Fibroblast of lung (primary cell): ENCODE measurements at regions not wholly inside any gene's neighbourhood (a gene's known extent, or its start where the extent isn't known, plus 50 kb on each side); places are given as distances from the start of the nearest gene placed in this dataset.

Source experiments
- DNase-seq, 2 donors: peaks; one replicate each; pipeline versions ENCODE4 v3.0.0 to v3.0.0-alpha.2; 2010; ENCODE audit warnings: low read depth in 2 of 2
- H2AFZ ChIP-seq: 2 replicates; pipeline ENCODE4 v1.5.1; 2012; ENCODE audit warnings: low read length, control low read depth, inconsistent platforms
- H3K27ac ChIP-seq: 2 replicates; pipeline ENCODE4 v1.5.1; 2011; ENCODE audit warnings: low read length, control low read depth; ENCODE audit not compliant: insufficient read depth
- H3K27me3 ChIP-seq: 2 replicates; pipeline ENCODE4 v1.5.1; 2011; ENCODE audit warnings: mild to moderate bottlenecking, low read length; ENCODE audit not compliant: control insufficient read depth, insufficient read depth
- H3K36me3 ChIP-seq: 2 replicates; pipeline ENCODE4 v1.5.1; 2011; ENCODE audit warnings: low read length; ENCODE audit not compliant: control insufficient read depth, insufficient read depth
- H3K4me1 ChIP-seq: 2 replicates; pipeline ENCODE4 v1.5.1; 2011; ENCODE audit warnings: low read length; ENCODE audit not compliant: control insufficient read depth, insufficient read depth; ENCODE audit errors: extremely low read depth
- H3K4me2 ChIP-seq: 2 replicates; pipeline ENCODE4 v1.5.1; 2011; ENCODE audit warnings: low read length, control low read depth; ENCODE audit not compliant: insufficient read depth; ENCODE audit errors: extremely low read depth
- H3K4me3 ChIP-seq, 4 experiments: fragments of 200-600 bp in 1 of 4; sonication (generic) in 1 of 4; replicated peaks in 1 of 4; 2 replicates each; pipeline ENCODE4 v1.5.1; 2011 to 2016; ENCODE audit warnings: low read length in 4 of 4, low read depth in 3 of 4, mild to moderate bottlenecking in 3 of 4, control low read depth in 2 of 4, inconsistent platforms in 1 of 4, mixed read lengths in 1 of 4; ENCODE audit not compliant: insufficient read depth in 1 of 4; ENCODE audit errors: control extremely low read depth in 1 of 4
- H3K79me2 ChIP-seq: 2 replicates; pipeline ENCODE4 v1.5.1; 2012; ENCODE audit warnings: mild to moderate bottlenecking, low read length, inconsistent platforms; ENCODE audit not compliant: control insufficient read depth, insufficient read depth
- H3K9ac ChIP-seq: 2 replicates; pipeline ENCODE4 v1.5.1; 2011; ENCODE audit warnings: mild to moderate bottlenecking, low read length, control low read depth; ENCODE audit not compliant: insufficient read depth
- H3K9me3 ChIP-seq: 2 replicates; pipeline ENCODE4 v1.5.1; 2012; ENCODE audit warnings: low read depth, low read length; ENCODE audit not compliant: control insufficient read depth, insufficient read depth
- H4K20me1 ChIP-seq: 2 replicates; pipeline ENCODE4 v1.5.1; 2011; ENCODE audit warnings: low read length; ENCODE audit not compliant: control insufficient read depth, insufficient read depth; ENCODE audit errors: extremely low read depth
- EZH2 ChIP-seq: IDR thresholded peaks from 2 replicates; pipeline ENCODE4 v1.5.1; 2012; ENCODE audit warnings: low read length, control low read depth, mild to moderate bottlenecking; ENCODE audit errors: missing control alignments
- TF ChIP-seq, protein P1 (sequence below), 2 donors: IDR thresholded peaks in 1 of 2; conservative IDR thresholded peaks in 1 of 2; 1 replicate in 1 of 2; 2 replicates in 1 of 2; pipeline ENCODE4 v1.5.1; 2011 to 2012; ENCODE audit warnings: low read length in 2 of 2, control low read depth in 1 of 2, inconsistent platforms in 1 of 2, low read depth in 1 of 2, mild to moderate bottlenecking in 1 of 2

DNA sequence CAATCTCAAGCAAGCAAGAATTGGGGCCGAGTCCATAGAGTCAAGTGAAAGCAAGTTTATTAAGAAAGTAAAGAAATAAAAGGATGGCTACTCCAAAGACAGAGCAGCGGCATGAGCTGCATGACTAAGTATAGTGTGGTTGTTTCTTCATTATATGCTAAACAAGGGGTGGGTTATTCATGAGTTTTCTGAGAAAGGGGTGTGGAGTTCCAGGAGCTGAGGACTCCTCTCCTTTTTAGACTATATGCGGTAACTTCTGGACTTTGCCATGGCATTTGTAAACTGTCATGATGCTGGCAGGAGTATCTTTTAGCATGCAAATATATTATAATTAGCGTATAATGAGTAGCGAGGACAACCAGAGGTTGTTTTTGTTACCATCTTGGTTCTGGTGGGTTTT lies 819.9 kb downstream of the KCNJ2 start:
- no peaks in the 10 kb centered on the region for H3K9me3 ChIP-seq
- H3K27ac ChIP-seq: no peak overlapping the region
- no peaks in the 10 kb centered on the region for H3K4me1 ChIP-seq
- DNase-seq: peak in 1 of 2 donors; percentile 73
- H3K79me2 ChIP-seq: no peaks in the 10 kb centered on the region
- H3K4me3 ChIP-seq: no peak overlapping the region
- H4K20me1 ChIP-seq: no peaks in the 10 kb centered on the region
- no peaks in the 10 kb centered on the region for H3K27me3 ChIP-seq
- H3K36me3 ChIP-seq: no peaks in the 10 kb centered on the region
- H3K9ac ChIP-seq: no peak overlapping the region
- H2AFZ ChIP-seq: no peak overlapping the region
- TF ChIP-seq, protein P1, sequence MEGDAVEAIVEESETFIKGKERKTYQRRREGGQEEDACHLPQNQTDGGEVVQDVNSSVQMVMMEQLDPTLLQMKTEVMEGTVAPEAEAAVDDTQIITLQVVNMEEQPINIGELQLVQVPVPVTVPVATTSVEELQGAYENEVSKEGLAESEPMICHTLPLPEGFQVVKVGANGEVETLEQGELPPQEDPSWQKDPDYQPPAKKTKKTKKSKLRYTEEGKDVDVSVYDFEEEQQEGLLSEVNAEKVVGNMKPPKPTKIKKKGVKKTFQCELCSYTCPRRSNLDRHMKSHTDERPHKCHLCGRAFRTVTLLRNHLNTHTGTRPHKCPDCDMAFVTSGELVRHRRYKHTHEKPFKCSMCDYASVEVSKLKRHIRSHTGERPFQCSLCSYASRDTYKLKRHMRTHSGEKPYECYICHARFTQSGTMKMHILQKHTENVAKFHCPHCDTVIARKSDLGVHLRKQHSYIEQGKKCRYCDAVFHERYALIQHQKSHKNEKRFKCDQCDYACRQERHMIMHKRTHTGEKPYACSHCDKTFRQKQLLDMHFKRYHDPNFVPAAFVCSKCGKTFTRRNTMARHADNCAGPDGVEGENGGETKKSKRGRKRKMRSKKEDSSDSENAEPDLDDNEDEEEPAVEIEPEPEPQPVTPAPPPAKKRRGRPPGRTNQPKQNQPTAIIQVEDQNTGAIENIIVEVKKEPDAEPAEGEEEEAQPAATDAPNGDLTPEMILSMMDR (conservative IDR thresholded peaks at IDR 0.05 in 1 of 2, IDR thresholded peaks at IDR 0.05 in 1 of 2; ENCODE audit: low read depth in 1 of 2, low read length in 2 of 2): no peak
- no peak for TF ChIP-seq EZH2
- H3K4me2 ChIP-seq: no peak overlapping the region

DNA sequence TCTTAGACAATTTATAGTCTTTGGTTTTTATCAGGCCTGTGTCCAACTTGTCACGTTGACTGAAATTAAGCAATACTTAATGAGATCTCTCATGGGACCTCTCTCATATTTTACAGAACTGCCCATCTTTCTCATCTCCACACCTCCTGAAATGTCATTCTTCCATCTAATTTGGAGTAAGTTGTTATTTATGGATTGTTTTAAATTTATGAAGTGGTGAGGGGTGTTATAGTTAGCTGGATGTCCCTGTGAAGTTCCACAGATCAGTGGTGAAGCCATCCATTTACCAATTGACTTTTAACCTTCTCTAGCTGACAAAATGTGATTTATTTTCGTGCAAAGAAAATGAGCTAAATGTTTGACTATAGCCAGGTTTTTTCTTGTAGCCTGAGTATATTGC lies 824.9 kb downstream of the KCNJ2 start:
- H3K9ac ChIP-seq: no peak overlapping the region
- no peak overlapping the region for H3K4me2 ChIP-seq
- H4K20me1 ChIP-seq: no peaks in the 10 kb centered on the region
- DNase-seq: no peak
- H3K9me3 ChIP-seq: no peaks in the 10 kb centered on the region
- no peak overlapping the region for H2AFZ ChIP-seq
- no peak for TF ChIP-seq EZH2
- TF ChIP-seq, protein P1 (conservative IDR thresholded peaks at IDR 0.05 in 1 of 2, IDR thresholded peaks at IDR 0.05 in 1 of 2; ENCODE audit: low read depth in 1 of 2, low read length in 2 of 2): no peak
- H3K4me3 ChIP-seq: no peak overlapping the region
- no peak overlapping the region for H3K27ac ChIP-seq
- H3K4me1 ChIP-seq: no peaks in the 10 kb centered on the region
- H3K27me3 ChIP-seq: no peaks in the 10 kb centered on the region
- no peaks in the 10 kb centered on the region for H3K36me3 ChIP-seq
- H3K79me2 ChIP-seq: no peaks in the 10 kb centered on the region

DNA sequence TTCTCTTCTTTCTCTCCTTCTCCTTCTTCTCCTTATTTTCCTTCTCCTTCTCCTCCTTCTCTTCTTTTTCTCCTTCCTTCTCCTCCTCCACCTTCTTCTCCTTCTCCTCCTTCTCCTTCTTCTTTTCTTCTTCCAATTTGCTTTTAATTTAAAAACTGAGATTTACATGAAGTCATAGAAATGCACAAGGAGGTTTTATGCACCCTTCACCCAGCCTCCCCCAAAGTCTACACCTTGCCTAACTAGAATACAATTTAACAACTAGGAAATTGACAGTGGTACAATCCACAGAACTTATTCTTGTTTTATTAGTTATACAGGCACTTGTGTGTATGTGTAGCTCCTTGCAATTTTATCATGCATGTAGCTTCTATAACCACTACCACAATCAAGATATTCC lies 826.7 kb downstream of the KCNJ2 start:
- H3K4me3 ChIP-seq: no peak overlapping the region
- no peaks in the 10 kb centered on the region for H3K36me3 ChIP-seq
- H4K20me1 ChIP-seq: no peaks in the 10 kb centered on the region
- H3K27ac ChIP-seq: no peak overlapping the region
- no peak overlapping the region for H3K4me2 ChIP-seq
- no peaks in the 10 kb centered on the region for H3K79me2 ChIP-seq
- no peak overlapping the region for H2AFZ ChIP-seq
- DNase-seq: no peak
- no peaks in the 10 kb centered on the region for H3K4me1 ChIP-seq
- no peaks in the 10 kb centered on the region for H3K27me3 ChIP-seq
- no peaks in the 10 kb centered on the region for H3K9me3 ChIP-seq
- no peak for TF ChIP-seq EZH2
- TF ChIP-seq, protein P1 (conservative IDR thresholded peaks at IDR 0.05 in 1 of 2, IDR thresholded peaks at IDR 0.05 in 1 of 2; ENCODE audit: low read depth in 1 of 2, low read length in 2 of 2): no peak
- H3K9ac ChIP-seq: no peak overlapping the region
